SK-N-SH treated with all-trans-retinoic acid at 6 μM for 48 hours (cell line): ENCODE measurements at regions not wholly inside any gene's neighbourhood (a gene's known extent, or its start where the extent isn't known, plus 50 kb on each side); places are given as distances from the start of the nearest gene placed in this dataset.

ENCODE experiments used
- ATAC-seq: fragments of 200-7000 bp; cut with Tn5 transposase; 3 replicates; pipeline ENCODE4 v1.9.1; 2020; ENCODE audit warnings: mild to moderate bottlenecking, moderate library complexity
- ARNTL ChIP-seq: fragments of 450-650 bp; formaldehyde crosslinking; IDR thresholded peaks from 2 replicates; pipeline ENCODE4 v1.5.0; 2020; ENCODE audit warnings: low read depth, mild to moderate bottlenecking, moderate library complexity, borderline replicate concordance
- BACH2 ChIP-seq: fragments of 250-450 bp; sonication (Bioruptor Pico); IDR thresholded peaks from 2 replicates; pipeline ENCODE4 v1.9.0; 2021; ENCODE audit warnings: mild to moderate bottlenecking, borderline replicate concordance
- CREB5 ChIP-seq: fragments of 250-450 bp; sonication (Bioruptor Pico); IDR thresholded peaks from 2 replicates; pipeline ENCODE4 v1.5.1; 2020; ENCODE audit warnings: low read depth, mild to moderate bottlenecking, moderate library complexity
- CSDC2 ChIP-seq: fragments of 250-450 bp; sonication (Bioruptor Pico); IDR thresholded peaks from 2 replicates; pipeline ENCODE4 v1.5.0; 2020; ENCODE audit warnings: mild to moderate bottlenecking, moderate library complexity
- ESRRG ChIP-seq: fragments of 250-450 bp; sonication (Bioruptor Pico); IDR thresholded peaks from 2 replicates; pipeline ENCODE4 v1.6.1; 2021; ENCODE audit warnings: mild to moderate bottlenecking
- ISL1 ChIP-seq: fragments of 250-450 bp; sonication (Bioruptor Pico); IDR thresholded peaks from 2 replicates; pipeline ENCODE4 v2.1.2; 2022; ENCODE audit warnings: mild to moderate bottlenecking, moderate library complexity
- PATZ1 ChIP-seq: fragments of 250-450 bp; sonication (Bioruptor Pico); IDR thresholded peaks from 2 replicates; pipeline ENCODE4 v1.8.0; 2020; ENCODE audit warnings: mild to moderate bottlenecking, moderate library complexity, borderline replicate concordance
- PPARA ChIP-seq: fragments of 250-450 bp; sonication (Bioruptor Pico); IDR thresholded peaks from 2 replicates; pipeline ENCODE4 v1.5.0; 2020; ENCODE audit warnings: mild to moderate bottlenecking, borderline replicate concordance
- RARB ChIP-seq: fragments of 250-450 bp; sonication (Bioruptor Pico); IDR thresholded peaks from 2 replicates; pipeline ENCODE4 v1.8.0; 2021; ENCODE audit warnings: mild to moderate bottlenecking, moderate library complexity
- SNAI2 ChIP-seq: fragments of 250-450 bp; sonication (Bioruptor Pico); IDR thresholded peaks from 2 replicates; pipeline ENCODE4 v1.5.0; 2020; ENCODE audit warnings: mild to moderate bottlenecking, moderate library complexity
- TCF4 ChIP-seq: fragments of 250-450 bp; sonication (Bioruptor Pico); IDR thresholded peaks from 2 replicates; pipeline ENCODE4 v1.8.0; 2021; ENCODE audit warnings: mild to moderate bottlenecking, moderate library complexity, borderline replicate concordance
- TOX ChIP-seq: fragments of 250-450 bp; sonication (Bioruptor Pico); IDR thresholded peaks from 2 replicates; pipeline ENCODE4 v1.8.0; 2021; ENCODE audit warnings: mild to moderate bottlenecking, moderate library complexity, borderline replicate concordance
- ZC3H10 ChIP-seq: fragments of 250-450 bp; sonication (Bioruptor Pico); IDR thresholded peaks from 2 replicates; pipeline ENCODE4 v1.5.1; 2021; ENCODE audit warnings: mild to moderate bottlenecking, moderate library complexity
- ZFP3 ChIP-seq: fragments of 250-450 bp; sonication (Bioruptor Pico); IDR thresholded peaks from 2 replicates; pipeline ENCODE4 v1.5.0; 2020; ENCODE audit warnings: mild to moderate bottlenecking, moderate library complexity
- ZFP30 ChIP-seq: fragments of 450-650 bp; formaldehyde crosslinking; IDR thresholded peaks from 2 replicates; pipeline ENCODE4 v1.5.0; 2022; ENCODE audit warnings: mild to moderate bottlenecking, moderate library complexity
- ZNF565 ChIP-seq: fragments of 450-650 bp; formaldehyde crosslinking; conservative IDR thresholded peaks from 2 replicates; pipeline ENCODE4 v1.5.0; 2020; ENCODE audit warnings: low read depth, mild to moderate bottlenecking, moderate library complexity
- ZNF70 ChIP-seq: fragments of 450-650 bp; formaldehyde crosslinking; IDR thresholded peaks from 2 replicates; pipeline ENCODE4 v1.5.0; 2020; ENCODE audit warnings: mild to moderate bottlenecking, moderate library complexity
- ZNF8 ChIP-seq: fragments of 450-650 bp; formaldehyde crosslinking; IDR thresholded peaks from 2 replicates; pipeline ENCODE4 v1.5.0; 2020; ENCODE audit warnings: mild to moderate bottlenecking, moderate library complexity
- TF ChIP-seq, protein P1 (sequence below): fragments of 250-450 bp; sonication (Bioruptor Pico); IDR thresholded peaks from 2 replicates; pipeline ENCODE4 v1.5.0; 2020; ENCODE audit warnings: mild to moderate bottlenecking, moderate library complexity
- TF ChIP-seq, protein P2 (sequence below): fragments of 250-450 bp; sonication (Bioruptor Pico); IDR thresholded peaks from 2 replicates; pipeline ENCODE4 v1.5.1; 2021; ENCODE audit warnings: mild to moderate bottlenecking, moderate library complexity

DNA sequence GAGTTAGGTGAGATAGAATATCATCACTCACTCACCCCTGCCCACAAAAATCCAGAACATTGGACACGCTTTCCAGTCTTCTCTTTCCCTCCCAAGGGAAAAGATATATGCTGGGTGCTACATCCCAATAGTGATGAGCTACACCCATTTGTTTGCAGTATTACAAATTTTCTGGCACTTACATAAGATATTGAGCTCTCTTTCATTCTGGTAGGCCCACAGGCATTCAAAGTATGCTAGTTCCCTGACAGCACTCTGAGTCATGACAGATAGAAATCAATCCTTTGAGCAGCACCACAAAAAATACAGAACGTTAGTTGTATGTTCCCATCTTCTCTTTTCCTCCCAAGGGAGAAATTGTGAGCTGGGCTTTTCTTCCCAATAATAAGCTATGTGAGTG lies 477.6 kb upstream of the GRID2 start:
- TF ChIP-seq ZFP3 (no peak), ZNF565 (CRISPR knock-in tag) (no peak), ZNF70 (no peak), ZC3H10 (CRISPR knock-in tag) (no peak), ISL1 (no peak), CREB5 (CRISPR knock-in tag) (no peak), ESRRG (no peak)
- no peak for ATAC-seq

DNA sequence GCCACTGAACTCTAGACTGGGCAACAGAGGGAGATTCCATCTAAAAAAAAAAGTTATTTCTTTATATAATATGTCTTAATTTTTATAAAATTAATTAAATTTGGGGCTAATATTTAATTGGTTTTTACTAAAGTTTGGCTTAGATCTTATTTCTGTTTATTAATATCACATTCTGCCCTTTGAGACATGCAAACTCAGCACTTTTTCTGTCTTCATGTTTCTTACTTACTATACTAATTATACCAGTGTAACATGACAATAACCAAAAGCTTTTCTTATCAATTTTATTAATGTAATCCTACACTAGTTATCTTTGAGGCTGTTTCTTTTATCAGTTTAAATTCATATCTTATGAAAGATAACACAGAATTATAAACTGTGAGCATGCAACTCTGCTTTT lies 475.9 kb upstream of the GRID2 start:
- ATAC-seq, result no peak
- TF ChIP-seq ZNF8 (CRISPR knock-in tag) (no peak), ESRRG (no peak), ZC3H10 (CRISPR knock-in tag) (no peak), ARNTL (CRISPR knock-in tag) (no peak), RARB (CRISPR knock-in tag) (no peak), ZFP3 (no peak), CSDC2 (CRISPR knock-in tag) (no peak), TCF4 (CRISPR knock-in tag) (no peak), TOX (CRISPR knock-in tag) (no peak), ISL1 (no peak)
- TF ChIP-seq, protein P1, sequence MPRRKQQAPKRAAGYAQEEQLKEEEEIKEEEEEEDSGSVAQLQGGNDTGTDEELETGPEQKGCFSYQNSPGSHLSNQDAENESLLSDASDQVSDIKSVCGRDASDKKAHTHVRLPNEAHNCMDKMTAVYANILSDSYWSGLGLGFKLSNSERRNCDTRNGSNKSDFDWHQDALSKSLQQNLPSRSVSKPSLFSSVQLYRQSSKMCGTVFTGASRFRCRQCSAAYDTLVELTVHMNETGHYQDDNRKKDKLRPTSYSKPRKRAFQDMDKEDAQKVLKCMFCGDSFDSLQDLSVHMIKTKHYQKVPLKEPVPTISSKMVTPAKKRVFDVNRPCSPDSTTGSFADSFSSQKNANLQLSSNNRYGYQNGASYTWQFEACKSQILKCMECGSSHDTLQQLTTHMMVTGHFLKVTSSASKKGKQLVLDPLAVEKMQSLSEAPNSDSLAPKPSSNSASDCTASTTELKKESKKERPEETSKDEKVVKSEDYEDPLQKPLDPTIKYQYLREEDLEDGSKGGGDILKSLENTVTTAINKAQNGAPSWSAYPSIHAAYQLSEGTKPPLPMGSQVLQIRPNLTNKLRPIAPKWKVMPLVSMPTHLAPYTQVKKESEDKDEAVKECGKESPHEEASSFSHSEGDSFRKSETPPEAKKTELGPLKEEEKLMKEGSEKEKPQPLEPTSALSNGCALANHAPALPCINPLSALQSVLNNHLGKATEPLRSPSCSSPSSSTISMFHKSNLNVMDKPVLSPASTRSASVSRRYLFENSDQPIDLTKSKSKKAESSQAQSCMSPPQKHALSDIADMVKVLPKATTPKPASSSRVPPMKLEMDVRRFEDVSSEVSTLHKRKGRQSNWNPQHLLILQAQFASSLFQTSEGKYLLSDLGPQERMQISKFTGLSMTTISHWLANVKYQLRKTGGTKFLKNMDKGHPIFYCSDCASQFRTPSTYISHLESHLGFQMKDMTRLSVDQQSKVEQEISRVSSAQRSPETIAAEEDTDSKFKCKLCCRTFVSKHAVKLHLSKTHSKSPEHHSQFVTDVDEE (CRISPR knock-in tag), result no peak

DNA sequence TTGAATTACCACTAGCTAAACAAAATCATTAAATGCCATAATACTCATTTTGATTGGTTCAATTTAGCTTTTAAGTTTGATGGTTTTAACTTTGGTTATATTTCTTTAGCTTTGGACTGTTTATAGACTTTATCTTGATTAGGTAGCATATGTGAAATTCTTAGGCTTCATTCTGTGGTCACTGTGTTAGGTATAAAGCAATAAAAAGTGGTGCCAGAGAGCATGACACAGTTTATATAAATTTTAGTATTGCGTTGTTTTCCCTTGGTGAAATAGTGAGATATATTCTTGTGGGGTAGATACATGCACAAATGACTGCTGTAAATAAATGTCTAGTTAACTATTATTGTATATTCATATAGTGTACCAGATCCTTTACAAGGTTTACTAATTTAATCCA lies 474.2 kb upstream of the GRID2 start:
- TF ChIP-seq, protein P1 (CRISPR knock-in tag), result no peak
- TF ChIP-seq ZFP30 (CRISPR knock-in tag), result no peak
- no peak for TF ChIP-seq PATZ1 (CRISPR knock-in tag)
- no peak for TF ChIP-seq TCF4 (CRISPR knock-in tag)
- no peak for TF ChIP-seq ZC3H10 (CRISPR knock-in tag)
- no peak for TF ChIP-seq RARB (CRISPR knock-in tag)
- TF ChIP-seq ZNF70, result no peak
- no peak for TF ChIP-seq BACH2 (CRISPR knock-in tag)
- TF ChIP-seq, protein P2, sequence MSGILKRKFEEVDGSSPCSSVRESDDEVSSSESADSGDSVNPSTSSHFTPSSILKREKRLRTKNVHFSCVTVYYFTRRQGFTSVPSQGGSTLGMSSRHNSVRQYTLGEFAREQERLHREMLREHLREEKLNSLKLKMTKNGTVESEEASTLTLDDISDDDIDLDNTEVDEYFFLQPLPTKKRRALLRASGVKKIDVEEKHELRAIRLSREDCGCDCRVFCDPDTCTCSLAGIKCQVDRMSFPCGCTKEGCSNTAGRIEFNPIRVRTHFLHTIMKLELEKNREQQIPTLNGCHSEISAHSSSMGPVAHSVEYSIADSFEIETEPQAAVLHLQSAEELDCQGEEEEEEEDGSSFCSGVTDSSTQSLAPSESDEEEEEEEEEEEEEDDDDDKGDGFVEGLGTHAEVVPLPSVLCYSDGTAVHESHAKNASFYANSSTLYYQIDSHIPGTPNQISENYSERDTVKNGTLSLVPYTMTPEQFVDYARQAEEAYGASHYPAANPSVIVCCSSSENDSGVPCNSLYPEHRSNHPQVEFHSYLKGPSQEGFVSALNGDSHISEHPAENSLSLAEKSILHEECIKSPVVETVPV (CRISPR knock-in tag), result no peak
- no peak for TF ChIP-seq PPARA (CRISPR knock-in tag)
- no peak for TF ChIP-seq SNAI2
- TF ChIP-seq CREB5 (CRISPR knock-in tag), result no peak
- no peak for ATAC-seq
